DMS153 (cell line): ENCODE measurements at regions not wholly inside any gene's neighbourhood (a gene's known extent, or its start where the extent isn't known, plus 50 kb on each side); places are given as distances from the start of the nearest gene placed in this dataset.
"Not testable (repeated sequence)": the region's sequence is repeated elsewhere in the genome, so short reads cannot be mapped to it uniquely, and the experiment has no call there.

Source experiments
- DNase-seq: peaks from one replicate; lab custom pipeline; 2025; lab: John Stamatoyannopoulos, UW

DNA sequence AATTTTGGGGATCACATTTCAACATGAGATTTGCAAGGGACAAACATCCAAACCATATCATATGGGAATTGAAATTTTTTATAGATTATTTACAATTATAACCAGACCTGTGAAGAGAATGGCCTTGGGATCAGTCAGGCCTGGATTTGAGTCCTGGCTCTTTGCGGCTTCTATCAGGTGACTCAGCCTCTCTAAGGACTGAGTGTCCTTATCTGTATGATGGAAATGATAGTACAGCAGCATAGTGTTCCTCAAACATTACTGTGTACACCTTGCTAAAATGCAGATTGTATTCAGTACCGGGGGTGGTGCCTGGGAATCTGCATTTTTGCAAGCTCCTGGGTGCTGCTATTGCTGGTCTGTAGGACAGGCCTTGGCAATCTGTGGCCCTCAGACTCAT lies 206.7 kb upstream of the PROK2 start:
- DNase-seq, result no peak

DNA sequence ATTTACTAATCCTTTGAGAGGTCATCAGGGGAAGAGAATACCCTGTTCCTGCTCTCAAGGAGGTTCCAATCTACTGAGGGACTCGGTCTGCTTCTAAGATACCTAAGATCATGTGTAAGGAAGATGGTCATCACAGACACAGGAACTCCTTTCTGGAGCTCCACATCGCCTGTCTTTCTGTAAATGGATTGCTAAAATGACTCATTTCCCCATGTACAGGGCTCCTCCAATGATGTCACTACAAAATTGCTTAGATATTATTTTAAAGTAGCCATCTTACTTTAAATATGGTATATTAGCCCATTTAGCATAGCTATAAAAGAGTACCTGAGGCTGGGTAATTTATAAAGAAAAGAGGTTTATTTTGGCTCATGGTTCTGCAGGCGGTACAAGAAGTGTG lies 206.1 kb upstream of the PROK2 start:
- DNase-seq, result no peak

DNA sequence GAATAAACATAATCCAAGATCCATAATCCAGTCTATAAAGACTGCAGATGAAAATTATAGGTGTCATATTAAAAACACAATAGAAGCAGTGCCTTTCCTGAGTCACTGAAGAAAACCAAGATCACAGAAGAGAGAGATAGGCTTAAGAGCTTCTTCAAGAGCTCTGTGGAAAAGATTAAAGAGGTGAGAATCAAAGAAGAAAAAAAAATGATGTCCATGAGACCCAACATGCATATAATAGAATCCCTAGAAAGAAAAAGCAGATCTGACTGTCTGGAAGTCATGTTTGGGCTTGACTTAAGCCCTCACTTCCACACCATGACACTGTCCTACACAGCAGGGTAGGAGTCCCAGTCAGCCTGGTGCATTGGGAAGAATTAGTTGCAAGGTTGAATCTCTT lies 205.6 kb upstream of the PROK2 start:
- no peak for DNase-seq

DNA sequence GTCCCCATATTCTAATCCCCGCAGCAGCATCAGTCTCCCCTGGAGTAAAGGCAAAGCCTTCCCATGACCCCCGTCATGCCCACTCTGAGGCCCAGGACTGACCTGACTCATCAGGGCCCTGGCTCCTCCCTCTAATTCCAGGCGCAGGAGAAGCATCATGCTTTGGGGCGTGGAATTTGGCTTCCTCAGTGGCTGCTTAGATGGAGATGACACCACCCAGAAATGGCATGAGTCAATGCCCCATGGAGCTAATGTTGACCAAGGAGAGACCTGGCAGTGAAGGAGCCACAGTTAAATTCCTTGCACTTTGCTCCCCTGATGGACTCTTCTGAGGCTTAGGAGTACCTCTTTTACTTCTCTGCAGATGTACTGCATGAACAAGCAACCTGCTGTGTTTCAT lies 204.2 kb upstream of the PROK2 start:
- no peak for DNase-seq

DNA sequence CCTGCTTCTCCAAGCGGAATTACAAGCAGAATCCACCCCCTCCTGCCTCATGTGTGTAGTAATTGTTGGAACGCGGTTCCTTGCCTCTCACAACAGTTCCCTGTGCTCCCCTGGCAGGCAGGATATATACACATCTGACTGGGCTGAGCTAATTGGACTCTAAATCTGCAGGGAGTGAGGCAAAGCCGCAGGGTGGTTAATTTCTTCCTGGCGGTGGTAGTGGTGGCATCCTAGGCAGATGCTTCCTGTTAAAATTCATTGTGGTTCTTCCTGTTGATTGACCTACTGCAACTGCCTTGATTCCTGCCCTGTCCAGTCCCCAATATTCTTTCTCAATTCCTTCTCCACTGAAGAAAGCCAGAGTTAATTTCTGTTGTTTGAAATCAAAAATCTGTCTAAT lies 202.9 kb upstream of the PROK2 start:
- no peak for DNase-seq

DNA sequence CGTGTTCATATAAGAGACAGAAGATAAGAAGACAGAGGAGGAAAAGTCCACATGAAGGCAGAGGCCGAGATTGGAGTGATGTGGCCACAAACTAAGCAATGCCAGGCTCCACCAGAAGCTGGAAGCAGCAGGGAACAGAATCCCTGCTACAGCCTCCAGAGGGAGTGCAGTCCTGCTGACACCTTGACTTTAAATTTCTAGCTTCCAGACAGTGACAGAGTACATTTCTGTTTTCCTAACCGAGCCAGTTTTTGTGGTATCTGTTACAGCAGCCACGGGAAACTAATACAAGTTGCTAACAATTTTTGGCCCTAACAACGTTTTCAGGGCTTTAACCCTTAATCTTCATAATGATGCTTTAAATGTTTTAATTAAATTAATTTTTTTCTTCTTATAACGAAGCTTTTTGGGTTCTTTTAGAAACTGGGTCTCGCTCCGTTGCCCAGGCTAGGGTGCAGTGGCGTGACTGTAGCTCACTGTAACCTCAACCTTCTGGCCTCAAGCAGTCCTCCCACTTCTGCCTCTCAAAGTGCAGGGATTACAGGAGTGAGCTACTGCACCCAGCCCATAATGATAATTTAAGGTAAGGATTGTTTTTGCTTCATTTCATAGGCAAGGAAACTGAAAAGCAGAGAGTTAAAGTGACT lies 202.3 kb upstream of the PROK2 start:
- no peak for DNase-seq

DNA sequence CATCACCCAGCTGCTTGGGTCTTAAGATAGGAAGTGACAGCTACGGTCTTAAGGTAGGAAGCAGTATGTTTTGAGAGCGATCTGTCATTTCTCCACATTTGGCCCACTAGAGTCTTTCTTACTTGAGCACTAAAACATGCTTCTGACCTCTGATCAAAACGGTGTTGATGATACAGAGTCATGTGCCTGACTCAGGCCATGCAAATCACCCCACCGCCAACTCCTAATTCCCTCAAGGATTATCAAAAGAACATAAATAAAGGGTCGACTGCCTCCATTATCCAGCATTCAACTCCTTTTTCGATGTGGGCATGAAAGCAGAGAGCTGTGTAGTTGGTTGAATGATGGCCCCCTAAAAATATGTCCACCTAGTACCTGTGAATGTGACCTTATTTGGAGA lies 201.7 kb upstream of the PROK2 start:
- DNase-seq, result no peak

DNA sequence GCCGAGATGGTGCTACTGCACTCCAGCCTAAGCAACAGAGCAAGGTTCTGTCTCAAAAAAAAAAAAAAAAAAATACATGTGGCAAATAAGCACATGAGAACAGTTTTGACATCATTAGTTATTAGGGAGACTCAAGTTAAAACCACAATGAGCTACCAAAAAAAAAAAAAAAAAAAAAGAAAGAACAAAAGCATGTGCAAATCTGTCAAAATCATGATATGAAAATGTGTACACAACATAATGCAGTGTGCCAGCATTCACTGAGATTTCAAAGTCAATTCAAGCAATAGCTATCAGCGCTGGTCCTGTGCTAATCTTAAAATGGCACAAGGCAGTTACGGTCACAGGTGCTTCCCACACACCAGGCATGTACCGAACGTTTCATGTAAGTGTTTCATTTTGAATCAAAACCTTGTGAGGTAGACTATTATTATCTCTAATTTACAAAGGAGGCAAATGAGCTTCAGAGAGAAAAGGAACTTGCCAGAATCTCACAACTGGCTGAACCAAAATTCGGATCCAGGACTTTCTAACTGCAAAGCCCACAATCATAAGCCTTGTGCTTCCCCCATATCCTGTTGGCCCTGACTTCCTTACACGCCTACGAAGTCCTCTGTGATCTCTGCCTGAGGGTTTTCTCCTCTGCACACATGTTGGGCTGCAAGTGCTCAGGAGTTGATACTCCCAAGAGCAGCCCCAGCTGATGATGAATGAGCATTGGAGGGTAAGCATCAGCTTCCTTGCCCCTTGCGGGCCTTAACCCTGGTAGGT lies 200.1 kb upstream of the PROK2 start:
- DNase-seq, result no peak

DNA sequence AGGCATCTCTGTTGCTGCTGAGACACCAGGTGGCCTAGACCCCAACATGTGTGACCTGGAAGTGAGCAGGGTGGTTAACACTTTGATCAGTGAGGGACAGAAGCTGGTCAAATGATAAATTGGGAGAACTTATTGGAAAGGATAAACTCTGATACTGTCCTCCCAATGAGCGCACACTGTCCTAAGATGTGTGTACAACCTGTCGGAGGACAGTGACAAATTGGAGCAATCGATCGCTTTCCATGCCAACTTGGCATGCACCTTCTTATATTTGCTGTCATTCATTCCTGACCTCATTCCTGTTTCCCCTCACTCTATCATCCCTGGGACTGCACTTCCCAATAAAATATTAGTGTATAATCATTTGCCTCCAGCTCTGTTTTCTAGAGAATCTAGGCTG lies 198.7 kb upstream of the PROK2 start:
- no peak for DNase-seq

DNA sequence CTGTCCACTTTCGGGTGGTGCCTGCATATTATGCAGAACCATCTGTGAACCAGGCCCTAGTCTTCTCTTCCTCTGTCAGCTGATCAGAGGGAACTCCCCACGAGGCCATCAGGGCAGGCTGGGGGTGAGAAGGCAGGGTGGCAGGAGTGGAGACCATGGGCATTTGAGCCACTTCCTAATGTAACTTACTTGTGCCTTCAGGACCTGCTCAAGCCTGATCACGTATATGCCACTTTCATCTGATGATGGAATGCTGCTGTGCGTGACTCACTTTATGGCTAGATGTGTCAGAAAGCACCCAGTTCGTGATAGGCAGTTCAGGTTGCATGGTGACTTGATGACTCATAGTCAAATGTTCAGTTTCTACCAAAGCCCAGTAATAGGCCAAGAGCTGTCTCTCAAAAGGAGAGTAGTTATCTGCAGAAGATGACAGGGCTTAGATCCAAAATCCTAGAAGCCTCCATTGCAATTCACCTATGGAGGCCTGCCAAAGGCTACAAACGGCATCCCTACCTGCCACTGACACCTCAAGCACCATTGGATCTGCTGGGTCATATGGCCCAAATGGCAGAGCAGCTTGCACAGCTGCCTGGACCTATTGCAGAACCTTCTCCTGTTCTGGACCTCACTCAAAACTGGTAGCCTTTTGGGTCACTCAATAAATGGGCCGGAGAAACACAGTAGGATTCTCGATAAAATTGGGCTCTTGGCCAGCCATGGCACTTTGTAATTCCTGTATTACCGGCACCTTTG lies 197.7 kb upstream of the PROK2 start:
- DNase-seq, result not testable (repeated sequence)

DNA sequence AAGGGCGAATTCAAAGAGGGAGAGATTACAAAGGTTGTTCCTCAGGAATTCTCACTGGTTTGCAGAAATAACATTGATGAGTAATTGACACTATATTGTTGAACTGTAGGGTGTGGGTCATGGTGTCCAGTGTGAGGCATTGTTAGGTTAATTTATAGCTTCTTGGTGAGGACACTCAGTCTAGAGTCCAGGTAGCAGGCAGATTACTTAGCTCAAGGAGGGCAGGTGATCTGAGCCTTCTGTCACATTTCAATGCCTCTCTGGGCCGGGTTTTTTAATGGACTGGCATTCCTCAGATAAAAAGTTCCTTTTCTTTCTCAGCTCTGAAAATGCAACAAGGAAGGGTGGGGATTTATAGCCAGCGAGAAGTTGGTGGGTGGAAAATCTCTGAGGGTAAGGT lies 194.2 kb upstream of the PROK2 start:
- DNase-seq, result no peak

DNA sequence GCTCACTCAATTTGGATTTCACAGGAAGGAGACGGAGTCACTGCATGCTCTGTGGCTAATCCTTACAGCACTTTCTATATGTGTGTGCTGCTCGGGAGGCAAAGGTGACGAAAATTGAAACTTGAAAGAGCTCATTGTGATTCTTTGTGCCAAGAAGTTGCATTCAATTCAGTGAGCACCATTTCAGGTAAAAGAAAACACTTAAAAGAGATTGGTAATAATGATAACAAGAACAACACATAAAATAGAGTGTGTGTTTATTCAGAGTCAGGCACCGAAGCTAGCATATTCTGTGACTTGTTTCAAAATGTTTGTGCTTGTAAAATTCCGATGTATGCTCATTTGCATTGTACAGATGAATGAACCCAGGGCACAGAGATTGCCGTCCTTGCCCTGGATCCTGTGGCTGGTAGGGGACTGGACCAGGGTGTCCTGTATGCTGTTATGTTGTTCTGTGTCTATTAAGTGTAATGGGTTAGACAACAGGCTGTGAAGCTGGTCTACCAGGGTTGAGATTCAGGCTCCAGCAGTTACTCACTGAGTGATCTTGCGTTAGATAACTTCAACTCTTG lies 193.3 kb upstream of the PROK2 start:
- DNase-seq, result no peak

DNA sequence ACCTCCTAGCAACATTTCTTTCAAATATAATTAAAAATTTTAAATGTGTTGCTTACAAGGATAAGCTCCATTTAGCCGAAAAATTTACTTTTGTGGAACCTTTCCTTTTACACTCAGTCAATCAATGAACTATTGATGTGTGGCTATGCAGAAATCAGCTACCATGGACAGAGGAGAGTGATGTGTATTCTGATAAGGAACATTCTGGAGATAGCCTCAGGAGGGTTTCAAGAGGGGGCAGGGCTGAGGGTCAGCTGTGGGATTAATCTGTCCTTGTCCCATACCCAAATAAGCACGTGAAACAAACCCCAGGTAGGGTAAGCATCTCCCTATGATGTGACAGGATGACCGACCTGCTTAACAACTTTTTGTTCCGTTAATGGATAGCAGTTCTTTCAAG lies 192.6 kb upstream of the PROK2 start:
- DNase-seq, result no peak

DNA sequence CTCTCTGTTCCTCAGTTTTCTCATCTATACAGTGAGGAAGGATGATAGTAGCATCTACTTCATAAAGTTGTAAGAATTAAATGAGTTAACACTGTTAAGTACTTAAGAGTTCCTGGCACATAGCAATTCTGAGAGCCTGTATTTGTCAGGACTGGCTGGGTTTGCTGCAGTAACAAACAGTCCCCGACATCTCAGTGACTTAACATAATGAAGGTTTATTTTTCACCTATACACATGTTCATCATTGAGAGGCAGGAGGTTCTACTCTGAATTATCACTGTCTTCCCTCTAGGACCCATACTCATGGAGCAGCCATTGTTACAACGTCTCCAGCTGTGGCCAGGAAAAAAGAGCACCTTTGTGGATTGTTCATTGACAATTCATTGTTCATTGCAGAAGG lies 190.6 kb upstream of the PROK2 start:
- no peak for DNase-seq

DNA sequence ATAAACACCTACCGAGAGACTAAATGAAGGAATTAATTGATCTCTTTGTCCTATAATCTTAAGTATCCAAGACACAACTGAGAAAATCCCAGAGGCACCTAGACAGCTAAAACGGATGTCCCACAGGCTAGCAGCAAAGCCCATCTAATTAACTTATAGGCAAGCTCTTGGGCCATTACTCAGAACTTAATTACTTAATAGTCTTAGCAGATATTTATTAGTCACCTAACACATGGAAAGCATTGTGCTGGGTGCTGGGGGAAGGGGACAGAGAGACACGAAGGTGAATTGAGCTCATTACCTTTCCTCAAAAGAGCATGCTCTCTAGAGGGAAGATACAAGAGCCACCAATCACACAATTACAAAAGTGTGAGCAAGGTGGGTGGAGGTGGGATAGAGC lies 189.8 kb upstream of the PROK2 start:
- DNase-seq, result no peak

DNA sequence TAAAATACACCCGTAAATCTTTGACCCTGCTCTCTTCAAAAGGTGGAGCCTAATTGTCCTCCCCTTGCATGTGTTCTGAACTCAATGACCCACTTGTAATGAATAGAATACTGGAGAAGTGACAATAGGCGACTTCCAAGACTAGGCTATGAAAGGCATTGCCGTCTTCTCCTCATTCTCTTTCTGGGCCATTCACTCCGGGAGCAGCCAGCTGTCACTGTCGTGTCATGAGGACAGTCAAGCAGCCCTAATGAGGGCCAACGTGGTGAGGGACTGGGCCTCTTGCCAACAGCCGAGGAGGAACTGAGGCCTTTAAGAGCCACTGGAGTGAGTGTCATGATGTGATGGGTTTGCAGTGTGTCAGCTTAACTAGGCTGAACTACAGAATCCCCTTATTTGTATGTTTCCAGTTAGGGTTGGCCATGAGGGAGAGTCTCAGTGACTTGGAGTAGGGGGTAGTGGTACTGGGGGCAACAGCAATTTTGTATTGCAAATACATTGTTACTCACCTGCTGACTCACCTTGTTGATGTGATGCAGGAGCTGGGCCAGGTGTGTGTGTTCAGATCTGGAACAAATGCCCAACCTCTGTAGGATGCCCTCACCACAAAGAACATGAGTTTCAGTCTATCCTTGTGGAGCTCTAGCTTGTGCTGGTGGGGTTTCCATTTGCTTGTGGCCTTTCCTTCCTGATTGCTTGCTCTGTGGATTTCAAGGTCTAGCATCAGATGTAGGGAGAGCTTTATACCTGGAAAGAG lies 188.5 kb upstream of the PROK2 start:
- DNase-seq, result peak; percentile 70

DNA sequence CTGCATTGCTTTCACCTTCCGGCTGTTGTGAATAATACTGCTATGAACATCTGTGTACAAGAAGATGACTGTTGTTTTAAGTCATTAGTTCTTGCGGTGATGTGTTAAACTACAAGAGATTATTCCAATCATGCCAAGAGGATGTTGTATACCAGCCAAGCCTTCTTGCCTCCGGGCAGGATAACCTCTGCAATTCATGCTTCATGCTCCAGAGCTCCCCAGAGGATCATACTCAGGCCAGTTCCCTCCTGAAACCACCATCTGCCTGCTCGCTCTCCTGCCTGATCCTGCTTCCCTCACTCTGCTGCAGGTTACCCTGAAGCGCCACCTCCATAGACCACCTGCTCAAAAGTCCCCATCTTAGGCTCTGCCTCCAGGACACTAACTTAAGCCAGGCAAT lies 187.1 kb upstream of the PROK2 start:
- DNase-seq, result no peak

DNA sequence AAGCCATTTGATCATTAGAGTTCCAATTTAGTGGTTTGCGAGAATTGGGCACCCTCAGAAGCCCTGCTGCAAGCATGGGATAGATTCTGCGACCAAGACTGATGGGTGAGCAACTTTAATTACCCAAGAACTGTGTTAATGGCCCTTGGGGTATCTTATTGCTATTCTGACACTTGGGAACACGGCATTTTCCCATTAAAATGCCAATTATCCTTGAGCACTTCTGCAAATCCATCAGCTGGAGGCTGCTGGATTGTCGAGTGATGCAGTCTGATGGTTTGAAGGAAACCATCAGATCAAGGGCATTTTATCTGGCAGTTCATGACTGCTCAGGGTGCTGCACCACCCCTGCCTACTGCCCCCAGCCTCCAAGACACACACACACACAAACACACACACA lies 183.6 kb upstream of the PROK2 start:
- DNase-seq, result no peak

DNA sequence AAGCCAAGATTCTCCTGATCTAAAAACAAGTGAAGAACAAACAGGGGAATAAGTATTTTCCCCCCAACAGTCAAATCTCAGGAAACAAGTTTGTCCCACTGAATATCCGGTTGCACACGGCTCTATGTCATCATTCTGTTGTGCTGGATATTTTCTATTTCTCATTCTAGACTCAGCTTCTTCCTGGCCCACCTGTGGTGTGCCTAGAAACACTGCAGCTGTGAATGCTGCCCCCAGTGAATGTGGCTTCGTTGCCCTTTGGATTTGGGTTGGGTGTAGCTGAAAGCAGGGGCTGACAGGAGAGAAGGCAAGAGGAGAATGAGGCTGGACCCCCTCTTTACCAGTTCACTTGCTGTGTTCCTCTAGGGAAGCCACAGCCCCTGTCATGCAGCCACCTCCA lies 181.2 kb upstream of the PROK2 start:
- DNase-seq, result no peak

DNA sequence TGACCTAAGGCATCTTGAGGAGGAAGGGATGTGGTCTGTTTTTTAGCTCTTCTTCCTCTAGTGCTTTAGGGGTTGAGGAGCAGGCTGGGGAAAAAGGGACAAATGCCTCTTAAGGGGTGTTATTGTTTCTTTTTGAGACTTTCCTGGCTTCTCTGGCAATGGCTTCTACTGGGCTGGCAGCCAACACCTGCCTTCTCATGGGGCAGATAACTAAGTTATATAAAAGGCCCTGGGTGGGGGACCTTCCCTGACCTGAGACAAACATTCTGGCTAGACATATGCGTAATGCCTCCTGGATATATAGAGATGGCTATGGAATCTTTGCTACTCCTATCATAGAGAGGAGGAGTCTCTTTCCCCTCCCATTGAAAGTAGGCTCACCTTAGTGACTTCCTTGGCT lies 179.2 kb upstream of the PROK2 start:
- no peak for DNase-seq

DNA sequence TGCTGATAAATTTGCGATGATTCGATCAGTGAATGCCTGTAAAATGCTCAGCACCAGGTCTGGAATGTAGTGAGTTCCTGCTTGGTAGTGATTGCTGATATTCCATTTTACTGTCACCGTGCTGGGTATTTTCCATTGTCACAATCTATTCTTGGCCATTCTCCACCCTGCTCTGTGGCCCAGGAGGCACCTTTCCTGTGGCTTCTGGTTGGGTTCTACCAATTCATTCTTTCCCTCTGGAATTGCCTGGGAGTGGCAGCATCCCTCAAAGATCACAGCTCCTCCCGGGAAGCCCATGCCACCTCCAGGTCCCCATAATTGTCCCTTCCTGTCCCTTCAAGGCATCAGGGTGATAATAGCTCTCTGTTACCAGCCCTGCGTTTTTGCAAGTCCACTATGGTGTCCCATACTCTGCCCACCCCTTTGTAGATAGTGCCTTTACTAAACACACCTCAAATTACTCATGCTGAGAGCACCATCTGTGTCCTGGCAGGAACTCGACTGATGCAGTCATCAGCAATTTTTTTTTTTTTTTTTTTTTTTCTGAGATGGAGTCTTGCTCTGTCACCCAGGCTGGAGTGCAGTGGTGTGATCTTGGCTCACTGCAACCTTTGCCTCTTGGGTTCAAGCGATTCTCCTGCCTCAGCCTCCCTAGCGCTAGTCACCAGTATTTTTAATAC lies 177.8 kb upstream of the PROK2 start:
- DNase-seq, result no peak

DNA sequence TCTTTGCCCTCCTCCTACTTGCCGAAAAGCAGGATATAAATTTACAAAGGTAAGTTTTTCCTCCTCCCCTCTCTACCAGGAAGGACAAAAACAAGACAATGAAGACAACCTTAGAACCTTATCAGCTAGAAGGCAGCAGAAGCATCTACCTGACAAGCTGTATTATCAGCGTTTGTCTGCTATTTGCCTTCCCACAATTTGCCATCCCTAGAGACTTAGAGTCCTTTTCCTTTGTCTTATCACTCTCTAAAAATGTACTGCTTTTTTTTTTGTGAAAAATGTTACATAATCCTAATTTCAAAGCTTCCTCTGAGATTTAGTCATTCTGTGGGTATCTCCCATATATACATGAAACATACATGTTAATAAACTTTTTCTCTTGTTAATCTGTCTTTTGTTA lies 176.9 kb upstream of the PROK2 start:
- DNase-seq, result no peak
